ENCODE measurements at regions not wholly inside any gene's neighbourhood (a gene's known extent, or its start where the extent isn't known, plus 50 kb on each side); places are given as distances from the start of the nearest gene placed in this dataset.
"Not testable (repeated sequence)": the region's sequence is repeated elsewhere in the genome, so short reads cannot be mapped to it uniquely, and the experiment has no call there.

DNA sequence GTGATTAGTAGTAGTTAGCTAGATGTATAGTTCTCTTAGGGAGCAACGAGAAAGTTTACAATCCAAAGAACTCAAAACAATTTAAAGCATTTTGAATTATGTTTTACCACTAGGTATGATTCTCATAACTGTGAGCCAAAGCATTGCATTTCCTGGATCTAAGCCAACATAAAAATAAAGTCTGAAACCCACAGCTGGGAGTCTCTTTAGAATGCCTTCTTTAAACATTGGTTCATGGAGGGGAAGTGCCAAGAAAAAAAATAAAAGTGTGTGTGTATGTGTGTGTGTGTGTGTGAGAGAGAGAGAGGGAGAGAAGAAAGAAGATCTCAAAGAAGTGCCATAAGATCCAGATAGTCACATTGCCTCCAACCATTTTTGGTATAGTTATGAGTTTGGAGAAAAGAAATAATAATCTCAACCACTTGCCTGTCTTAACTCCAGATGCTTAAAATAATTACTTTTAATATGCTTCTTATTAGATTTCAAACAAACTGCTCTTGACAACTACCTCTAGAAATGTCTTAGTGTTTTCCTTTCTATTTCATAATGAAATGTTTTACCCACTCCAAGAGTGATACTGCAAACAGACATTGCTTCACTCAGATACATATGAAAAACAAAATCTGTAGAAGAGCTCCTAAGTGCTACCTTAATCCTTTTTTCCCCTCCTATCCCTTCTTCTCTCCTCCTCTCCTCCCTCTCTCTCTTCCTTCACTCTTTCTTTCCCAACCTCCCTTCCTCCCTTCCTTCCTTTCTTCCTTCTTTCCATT is 554.1 kb downstream of the KCTD12 start:
- no peak for DNase-seq

DNA sequence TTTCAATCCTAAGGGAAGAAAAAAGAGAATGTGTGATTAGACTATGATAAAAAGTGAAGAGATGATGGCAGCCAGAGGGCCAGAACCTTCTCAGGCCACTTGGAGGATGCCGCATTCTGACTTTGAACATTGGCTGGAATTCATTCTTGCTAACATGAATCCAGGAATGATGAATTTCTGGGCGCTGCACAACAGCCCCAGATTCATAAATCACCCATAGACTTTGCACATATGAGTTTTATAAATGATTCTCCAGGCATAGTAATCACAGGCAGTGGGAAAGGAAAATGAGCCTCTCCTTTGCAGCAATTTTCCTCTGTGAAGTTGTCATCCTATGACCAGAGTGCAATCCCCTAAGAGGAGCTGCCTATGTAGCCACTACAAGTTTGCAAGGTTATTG is 555.4 kb downstream of the KCTD12 start:
- no peak for DNase-seq

DNA sequence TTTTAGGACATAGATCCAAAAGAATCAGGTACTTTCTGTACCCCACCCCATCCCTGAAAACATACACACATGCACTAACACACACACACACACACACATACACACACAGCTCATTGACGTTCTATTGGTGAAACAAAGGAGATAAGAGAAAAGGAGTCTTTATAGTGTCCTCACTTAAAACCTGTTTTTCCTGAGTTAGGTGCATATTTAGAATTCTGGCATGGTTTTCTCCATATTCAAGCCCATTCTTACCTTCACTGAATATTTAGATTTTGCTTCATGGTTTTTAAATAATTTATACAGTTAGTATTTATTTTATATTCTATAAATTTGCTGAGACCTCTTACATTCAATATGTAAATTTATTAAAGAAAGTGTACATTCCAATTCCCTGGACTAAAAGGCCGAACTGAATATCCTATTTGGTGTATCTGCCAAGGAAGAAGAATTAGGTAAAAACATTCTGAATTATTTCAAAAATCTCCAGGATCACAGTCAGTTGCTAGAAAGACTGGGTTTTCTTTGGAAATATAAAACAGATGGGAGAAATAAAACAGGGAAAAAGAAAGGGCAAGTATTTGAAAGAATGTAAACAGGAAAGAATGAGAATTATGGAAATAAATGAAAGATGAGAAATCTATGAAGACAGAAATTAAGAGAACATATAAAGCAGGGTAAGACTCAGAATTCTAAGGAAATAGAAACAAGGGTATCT is 556.2 kb downstream of the KCTD12 start:
- DNase-seq, result no peak

DNA sequence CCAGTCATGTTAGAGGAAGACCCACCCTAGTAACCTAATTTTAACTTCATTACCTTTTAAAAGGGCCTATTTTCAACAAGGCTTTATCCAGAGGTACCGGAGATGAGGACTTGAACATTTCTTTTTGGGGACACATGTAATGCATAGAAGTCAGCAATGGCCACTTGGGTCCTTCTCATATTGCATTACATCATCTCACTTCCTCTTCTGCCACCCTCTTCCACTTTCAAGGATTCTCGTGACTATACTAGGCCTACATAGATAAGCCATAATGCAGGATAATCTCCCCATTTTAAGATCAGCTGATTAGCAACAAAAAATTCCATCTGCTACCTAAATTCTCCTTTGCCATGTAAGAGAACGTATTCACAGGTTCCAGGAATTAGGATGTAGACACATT is 557.2 kb downstream of the KCTD12 start:
- DNase-seq, result no peak

DNA sequence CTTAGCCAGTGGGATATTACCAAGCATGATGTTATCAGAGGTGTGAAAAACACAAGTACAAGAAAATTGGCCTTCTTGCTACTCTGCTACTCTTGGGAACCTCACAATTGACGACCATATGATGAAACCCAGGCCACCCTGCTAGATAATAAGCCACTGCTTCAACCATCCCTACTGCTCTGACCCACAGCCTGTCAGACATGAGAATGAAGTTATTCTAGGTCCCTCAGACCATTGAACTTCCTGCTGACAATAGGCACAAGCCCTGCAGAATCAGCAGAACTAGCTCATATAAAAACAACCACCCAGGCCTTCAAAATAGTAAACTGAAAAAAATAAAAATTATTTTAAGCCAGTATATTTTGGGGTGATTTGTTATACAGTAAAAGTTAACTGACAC is 559.9 kb downstream of the KCTD12 start:
- DNase-seq, result no peak

DNA sequence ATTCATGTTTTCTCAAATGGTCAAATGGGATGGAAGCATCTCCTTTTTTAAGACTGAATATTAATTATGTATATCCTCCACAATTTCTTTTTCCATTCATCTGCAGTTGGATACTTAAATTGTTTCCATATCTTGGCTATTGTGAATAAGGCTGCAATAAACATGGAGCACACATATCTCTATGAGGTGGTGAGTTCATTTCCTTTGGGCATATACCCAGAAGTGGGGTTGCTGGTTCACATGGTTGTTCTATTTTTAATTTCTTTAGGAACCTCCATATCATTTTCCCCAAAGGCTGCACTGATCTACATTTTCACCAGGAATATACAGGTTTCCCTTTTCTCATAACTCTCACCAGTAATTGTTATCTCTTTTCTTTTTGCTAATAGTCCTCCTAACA is 566.3 kb downstream of the KCTD12 start:
- no peak for DNase-seq

DNA sequence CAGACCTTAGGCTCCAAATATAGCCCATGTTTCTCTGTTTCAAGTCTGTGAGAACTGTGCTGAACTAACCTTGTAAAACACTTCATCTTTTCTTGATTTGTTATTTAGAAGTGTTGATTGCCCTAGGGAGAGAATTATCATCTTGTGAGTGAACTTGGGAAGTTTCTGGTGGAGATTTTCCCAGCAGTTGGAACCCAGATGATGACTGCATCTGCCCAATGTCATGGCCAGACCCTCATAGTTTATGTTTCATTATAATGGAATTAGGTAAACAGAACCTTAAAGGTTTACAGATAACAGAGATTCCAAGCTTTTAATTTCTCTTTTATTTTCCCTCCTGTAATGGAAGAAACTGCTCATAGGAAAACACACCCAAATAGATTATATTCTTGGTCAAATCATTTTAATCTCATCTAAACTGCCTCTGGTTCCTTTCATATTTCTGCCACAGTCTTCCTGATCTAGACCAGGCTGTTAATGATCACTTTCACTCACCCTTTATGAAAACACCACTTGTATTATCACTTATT is 569.1 kb downstream of the KCTD12 start:
- DNase-seq, result no peak

DNA sequence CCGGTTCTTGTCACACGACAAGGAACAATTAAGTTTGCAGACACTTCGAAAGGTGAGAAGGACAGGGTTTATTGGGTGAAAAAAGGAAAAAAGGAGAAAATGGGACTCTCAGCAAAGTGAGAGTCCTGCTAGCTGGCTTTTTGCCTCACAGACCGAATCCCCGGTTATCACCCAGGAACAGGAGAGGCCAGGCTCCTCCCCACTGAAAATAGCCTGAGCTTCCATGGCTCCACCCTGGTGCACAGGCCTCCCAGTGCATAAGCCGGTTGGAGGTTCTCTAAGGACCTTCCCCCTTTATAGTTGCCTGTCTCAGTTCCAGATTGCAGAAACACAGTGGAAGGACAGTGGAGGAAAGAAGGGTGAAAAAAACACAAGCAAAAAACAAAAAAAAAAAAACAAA is 571.7 kb downstream of the KCTD12 start:
- DNase-seq, result no peak

DNA sequence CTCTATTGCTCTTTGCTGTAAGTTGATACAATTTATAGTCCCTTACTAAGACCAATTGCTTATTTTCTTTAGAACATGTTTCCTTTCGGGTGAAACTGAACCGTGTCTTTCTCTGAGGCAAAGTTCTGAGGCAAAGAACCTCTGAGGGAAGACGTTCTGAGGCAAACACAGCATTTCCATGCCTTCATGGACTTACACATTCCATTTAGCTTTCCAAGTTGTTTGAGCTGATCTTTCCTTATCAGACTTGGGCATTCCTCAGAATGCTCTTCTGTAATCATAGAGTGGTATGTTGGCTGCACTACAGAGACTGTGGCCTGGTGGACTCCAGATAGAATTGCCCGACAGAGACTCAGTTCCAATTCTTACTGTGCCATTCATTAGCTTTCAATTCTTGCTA is 579.1 kb downstream of the KCTD12 start:
- no peak for DNase-seq

DNA sequence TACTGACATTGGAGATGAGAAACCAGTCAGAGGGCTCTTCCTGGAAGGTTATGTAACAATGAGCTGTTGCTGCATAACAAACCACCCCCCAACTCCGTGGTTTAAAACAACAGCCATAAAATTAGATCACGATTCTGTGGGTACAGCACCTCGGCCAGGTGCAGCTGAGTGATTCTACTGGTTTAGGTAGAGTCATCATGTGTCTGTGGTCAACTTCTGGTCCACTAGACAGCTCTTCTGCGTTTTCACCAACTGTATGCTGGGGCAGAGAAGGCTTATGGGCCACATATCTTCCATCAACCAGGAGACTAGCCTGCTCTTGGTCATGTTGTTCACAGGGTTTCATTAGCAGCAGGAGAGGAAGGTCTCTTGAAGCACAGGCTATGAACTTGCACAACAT is 585.5 kb downstream of the KCTD12 start:
- DNase-seq, result no peak

DNA sequence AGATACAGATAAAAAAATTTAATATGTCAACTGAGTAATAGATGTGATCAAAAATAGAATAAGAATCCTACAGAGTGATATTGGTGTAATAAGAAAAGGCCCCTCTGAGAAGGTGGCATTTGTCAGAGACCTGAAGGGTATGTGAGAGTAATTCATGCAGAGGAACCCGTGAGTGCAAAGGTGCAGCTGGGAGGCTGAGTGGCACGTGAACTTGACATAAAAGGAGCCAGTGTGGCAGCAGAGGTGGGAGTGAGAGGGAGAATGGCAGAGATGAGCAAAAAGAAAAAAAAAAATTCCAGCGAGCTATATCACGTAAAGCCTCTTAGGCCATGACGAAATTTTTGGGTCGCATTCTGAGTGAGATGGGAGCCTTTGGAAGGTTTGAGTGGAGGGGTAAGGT is 588.9 kb downstream of the KCTD12 start:
- no peak for DNase-seq

DNA sequence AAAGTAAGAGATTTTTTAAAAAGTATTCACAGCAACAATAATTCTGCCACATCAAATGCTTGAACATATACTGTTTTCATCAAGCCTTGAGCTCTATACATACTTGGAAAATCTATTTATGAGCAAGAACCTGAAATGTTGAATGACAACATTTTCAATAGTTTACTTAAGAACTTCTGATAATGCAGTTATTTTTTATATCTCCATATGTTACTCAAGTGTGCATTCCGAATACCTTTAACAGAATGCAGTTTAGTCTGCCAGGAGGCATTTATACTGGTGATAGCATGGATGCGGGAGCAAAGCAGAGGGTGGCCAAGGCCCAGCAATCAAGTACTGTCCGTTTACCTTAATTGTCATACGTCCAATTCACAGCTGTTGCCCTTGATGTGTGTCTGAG is 589.5 kb downstream of the KCTD12 start:
- DNase-seq, result no peak

DNA sequence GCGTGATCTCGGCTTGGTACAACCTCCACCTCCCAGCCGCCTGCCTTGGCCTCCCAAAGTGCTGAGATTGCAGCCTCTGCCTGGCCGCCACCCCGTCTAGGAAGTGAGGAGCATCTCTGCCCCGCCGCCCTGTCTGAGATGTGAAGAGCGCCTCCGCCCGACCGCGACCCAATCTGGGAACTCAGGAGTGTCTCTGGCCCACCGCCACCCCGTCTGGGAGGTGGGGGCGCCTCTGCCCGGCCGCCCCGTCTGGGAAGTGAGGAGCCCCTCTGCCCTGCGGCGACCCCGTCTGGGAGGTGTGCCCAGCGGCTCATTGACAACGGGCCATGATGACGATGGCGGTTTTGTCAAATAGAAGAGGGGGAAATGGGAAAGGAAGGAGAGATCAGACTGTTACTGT is 591.2 kb downstream of the KCTD12 start:
- DNase-seq, result not testable (repeated sequence)

DNA sequence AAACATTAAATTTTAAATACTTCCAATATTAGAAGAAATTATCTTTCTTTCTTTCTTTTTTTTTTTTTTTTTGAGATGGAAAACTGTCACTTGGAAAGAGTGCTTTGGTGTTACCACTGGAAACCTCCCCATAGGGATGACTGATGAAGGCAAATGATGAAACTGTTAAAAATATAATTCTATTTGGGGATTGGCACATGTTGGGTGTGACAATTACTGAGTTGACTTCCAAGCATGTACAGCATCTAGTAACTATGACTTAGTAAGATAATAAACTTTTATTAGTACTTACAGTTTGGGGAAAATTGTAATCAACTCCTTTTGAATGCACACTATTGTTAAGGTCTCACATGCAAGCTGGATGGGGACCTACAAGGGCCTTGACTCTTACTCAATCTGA is 592.5 kb downstream of the KCTD12 start:
- DNase-seq, result no peak

DNA sequence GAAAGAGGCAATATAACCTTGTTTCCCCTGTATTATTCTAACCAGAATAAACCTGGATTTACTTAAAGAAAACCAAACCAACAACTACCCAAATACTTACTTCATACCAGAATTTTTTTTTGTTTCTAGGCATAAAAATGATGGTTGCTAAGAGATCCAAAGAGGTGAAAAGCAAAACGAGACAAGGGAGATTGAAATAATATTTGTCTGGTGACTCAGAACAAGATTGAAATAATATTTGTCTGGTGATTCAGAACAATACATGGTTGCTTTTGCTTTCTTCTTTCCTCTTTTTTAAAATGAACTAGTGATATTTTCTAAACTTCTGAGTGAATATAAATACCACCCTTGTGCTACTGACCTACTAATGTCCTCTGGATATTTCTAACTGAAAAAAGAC is 592.9 kb downstream of the KCTD12 start:
- DNase-seq, result no peak

DNA sequence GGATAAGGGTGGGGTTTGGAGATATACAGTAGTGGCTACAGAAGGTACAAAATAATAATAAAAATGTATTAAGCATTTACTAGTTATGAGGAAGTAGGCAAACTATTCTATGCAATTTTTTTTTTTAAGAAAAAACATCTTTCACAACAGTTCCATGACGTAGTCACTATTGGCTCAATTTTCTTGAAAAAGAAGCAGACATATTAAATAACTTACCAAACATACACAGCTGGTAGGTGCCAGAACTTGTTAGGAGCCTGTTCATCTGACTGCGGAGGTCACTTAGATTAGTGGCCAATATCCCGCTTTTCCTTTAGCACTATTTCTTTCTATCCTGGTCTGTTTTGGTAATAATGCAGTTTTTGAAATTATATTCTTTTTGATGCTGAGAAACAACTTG is 593.5 kb downstream of the KCTD12 start:
- no peak for DNase-seq

DNA sequence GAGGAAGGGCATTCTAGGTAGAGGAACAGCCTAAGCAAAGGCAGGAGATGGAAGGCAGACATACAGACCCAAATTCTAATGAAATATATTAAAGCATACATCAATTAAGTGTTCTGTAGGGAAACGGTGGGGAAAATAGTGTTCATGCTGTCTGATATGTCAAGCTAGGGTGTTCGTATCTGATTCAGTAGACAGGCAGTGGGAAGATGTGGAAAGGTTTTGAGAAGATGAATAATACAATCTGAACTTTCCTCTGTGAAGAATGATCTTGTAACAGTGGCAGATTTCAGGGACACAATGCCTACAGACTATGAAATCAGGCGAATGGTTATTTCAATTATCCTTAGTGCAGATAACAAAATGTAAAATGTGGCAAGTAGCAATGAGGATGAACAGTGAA is 594.2 kb downstream of the KCTD12 start:
- no peak for DNase-seq

DNA sequence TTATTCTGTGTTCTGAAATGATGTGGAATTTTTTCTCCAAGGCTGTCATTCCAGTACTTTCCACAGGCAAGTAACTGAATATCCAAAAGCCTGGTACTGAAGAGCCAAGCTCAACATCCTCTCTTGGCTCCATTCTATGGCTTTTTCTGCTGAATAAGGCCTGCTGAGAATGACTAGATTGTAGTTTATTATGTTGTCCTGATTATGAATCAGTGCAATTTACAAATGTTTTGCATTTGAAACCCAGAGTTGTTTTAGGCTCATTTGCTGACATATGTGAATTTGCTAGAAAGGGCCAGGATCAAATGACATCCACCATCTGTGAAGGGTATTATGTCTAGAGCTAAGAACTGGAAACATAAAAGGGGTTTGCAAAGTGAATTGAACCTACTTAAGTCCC is 596.6 kb downstream of the KCTD12 start:
- no peak for DNase-seq

DNA sequence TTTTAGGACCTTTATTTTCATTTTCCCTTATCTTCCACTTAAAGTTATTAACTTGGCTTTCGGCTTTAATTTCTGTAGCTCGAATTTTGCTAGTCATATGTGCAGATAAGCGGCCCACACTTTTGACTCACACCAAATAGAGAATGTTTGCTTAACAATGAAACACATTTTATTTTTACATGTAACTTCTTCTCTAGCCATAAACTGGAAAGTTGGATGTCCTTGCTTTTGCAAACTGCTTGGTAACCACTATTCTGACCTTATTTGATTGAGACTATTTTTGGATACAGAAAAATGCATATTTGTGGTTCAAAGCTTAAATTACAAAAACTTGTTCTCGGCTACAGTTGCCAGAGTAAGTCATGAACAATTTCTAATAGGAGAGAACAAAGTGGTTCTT is 600.0 kb downstream of the KCTD12 start:
- no peak for DNase-seq

DNA sequence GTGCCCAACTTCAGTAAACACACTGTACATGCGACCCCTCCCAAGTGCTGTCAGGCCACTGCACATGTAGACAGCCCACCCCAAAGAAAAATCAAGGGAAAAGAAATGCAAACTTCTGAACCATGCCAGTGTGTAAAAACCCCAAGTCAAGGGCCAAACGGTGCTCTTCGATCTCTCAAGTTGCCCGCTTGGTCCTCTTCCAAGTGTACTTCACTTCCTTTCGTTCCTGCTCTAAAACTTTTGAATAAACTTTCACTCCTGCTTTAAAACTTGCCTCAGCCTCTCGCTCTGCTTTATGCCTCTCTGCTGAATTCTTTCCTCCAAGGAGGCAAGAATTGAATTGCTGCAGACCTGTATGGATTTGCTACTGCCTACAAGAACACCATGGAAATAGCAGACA is 600.7 kb downstream of the KCTD12 start:
- DNase-seq, result no peak

DNA sequence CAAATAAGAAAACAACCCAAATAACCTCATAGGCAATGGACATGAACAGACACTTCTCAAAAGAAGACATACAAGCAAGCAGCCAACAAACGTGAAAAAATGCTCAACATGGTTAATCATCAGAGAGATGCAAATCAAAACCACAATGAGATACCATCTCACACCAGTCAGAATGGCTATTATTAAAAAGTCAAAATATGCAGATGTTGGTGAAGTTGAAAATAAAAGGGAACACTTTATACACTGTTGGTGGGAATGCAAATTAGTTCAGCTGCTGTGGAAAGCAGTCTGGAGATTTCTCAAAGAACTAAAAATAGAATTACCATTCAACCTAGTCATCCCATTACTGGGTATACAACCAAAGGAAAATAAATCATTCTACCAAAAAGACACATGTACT is 606.4 kb downstream of the KCTD12 start:
- not testable (repeated sequence) for DNase-seq

DNA sequence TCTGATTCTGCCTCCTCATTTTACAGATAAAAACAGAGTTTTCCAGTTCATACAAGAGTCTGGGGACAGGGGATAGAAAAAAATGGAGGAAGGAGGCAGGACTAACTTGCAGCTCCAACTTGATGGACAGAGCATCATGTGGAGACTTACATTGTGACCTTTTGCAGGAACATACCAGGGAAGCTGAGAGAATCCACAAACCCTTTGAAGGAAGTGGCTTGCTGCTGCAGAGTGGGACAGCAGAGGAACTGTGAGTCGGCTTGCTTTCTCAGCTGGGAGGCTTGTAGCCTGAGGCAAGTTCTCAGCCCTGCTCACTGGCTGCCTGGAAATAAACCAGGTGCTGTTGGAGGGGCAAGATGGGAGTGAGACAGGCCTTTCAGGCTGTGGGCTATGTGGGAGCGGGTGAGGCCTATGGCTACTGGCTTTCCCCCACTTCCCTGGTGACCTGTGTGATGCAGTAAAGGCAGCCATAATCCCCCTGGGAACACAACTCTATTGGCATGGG is 614.4 kb downstream of the KCTD12 start:
- DNase-seq, result no peak

DNA sequence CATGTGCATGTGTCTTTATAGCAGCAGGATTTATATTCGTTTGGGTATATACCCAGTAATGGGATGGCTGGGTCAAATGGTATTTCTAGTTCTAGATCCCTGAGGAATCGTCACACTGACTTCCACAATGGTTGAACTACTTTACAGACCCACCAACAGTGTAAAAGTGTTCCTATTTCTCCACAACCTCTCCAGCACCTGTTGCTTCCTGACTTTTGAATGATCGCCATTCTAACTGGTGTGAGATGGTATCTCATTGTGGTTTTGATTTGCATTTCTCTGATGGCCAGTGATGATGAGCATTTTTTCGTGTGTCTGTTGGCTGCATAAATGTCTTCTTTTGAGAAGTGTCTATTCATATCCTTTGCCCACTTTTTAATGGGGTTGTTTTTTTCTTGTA is 617.9 kb downstream of the KCTD12 start:
- DNase-seq, result not testable (repeated sequence)

DNA sequence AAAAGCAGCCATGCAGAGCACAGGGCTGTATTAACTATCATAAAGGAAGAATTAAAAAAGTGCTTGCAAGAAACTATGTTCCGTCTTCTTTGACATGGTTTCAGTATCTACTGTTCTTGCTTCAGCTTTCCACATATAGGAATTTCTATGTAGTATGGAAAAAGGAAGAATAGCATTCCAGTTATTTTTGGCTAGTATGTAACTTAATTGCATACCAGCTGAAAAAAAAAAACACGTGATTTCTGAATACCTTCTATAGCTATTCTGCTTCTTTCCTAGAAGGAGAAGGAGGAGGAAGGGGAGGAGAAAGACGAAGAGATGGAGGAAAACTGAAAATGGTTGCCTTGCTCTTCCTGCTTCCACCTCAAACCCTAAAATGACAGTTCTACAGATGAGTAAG is 619.0 kb downstream of the KCTD12 start:
- DNase-seq, result no peak

Measured in activated CD4-positive, alpha-beta T cell treated with anti-CD3 and anti-CD28 coated beads, Interleukin-2, amount 50 U/mL, for 48 hours (primary cell).